ENCODE measurements at regions not wholly inside any gene's neighbourhood (a gene's known extent, or its start where the extent isn't known, plus 50 kb on each side); places are given as distances from the start of the nearest gene placed in this dataset.

- 84 to 95% (median 93%) methylated on average over 2 of the region's 2 CpGs for WGBS, 4 donors
These were observed 412.8 kb downstream of the PYDC2 start for GRCh38 chr3:191873736-191874135.

GRCh38 chr3:191882289-191882688 lies 421.3 kb downstream of the PYDC2 start:
- intact Hi-C loops (cut with DNase I) = no loop called here
- 62 to 68% (median 64%) methylated on average over 3 of the region's 3 CpGs for WGBS, 4 donors
- no peak overlapping the region for H3K27ac ChIP-seq
- no peak for DNase-seq
- H3K9me3 ChIP-seq (replicated peaks in 1 of 3) = no peaks in the 10 kb centered on the region
- H3K4me1 ChIP-seq (replicated peaks in 1 of 2) = no peaks in the 10 kb centered on the region
- no peaks in the 10 kb centered on the region for H3K27me3 ChIP-seq
- no peak overlapping the region for H3K4me3 ChIP-seq
- no peaks in the 10 kb centered on the region for H3K36me3 ChIP-seq (replicated peaks in 1 of 2)
- TF ChIP-seq CTCF (IDR thresholded peaks at IDR 0.05) = no peak
- TF ChIP-seq POLR2A (IDR thresholded peaks at IDR 0.05) = no peak

More at GRCh38 chr3:191873736-191874135, 412.8 kb downstream of the PYDC2 start:
- H3K27me3 ChIP-seq = no peaks in the 10 kb centered on the region
- intact Hi-C loops (cut with DNase I) = no loop called here
- TF ChIP-seq CTCF (IDR thresholded peaks at IDR 0.05) = no peak
- no peak for TF ChIP-seq POLR2A (IDR thresholded peaks at IDR 0.05)
- no peak overlapping the region for H3K27ac ChIP-seq
- H3K4me1 ChIP-seq (replicated peaks in 1 of 2) = no peaks in the 10 kb centered on the region
- no peaks in the 10 kb centered on the region for H3K36me3 ChIP-seq (replicated peaks in 1 of 2)
- H3K4me3 ChIP-seq = no peak overlapping the region
- H3K9me3 ChIP-seq (replicated peaks in 1 of 3) = no peaks in the 10 kb centered on the region
- no peak for DNase-seq

- Histone ChIP-seq H3K9me3 (replicated peaks in 1 of 3) (no peaks in the 10 kb centered on the region), H3K4me3 (no peak overlapping the region), H3K4me1 (replicated peaks in 1 of 2) (no peaks in the 10 kb centered on the region), H3K27me3 (no peaks in the 10 kb centered on the region), H3K36me3 (replicated peaks in 1 of 2) (no peaks in the 10 kb centered on the region), H3K27ac (no peak overlapping the region)
- no peak for DNase-seq
- TF ChIP-seq CTCF (IDR thresholded peaks at IDR 0.05) (no peak), POLR2A (IDR thresholded peaks at IDR 0.05) (no peak)
- intact Hi-C loops (cut with DNase I) = no loop called here
These were observed 423.2 kb downstream of the PYDC2 start for GRCh38 chr3:191884132-191884531.

GRCh38 chr3:191889106-191889505 lies 428.1 kb downstream of the PYDC2 start:
- no peak overlapping the region for H3K27ac ChIP-seq
- no peaks in the 10 kb centered on the region for H3K36me3 ChIP-seq (replicated peaks in 1 of 2)
- no peaks in the 10 kb centered on the region for H3K4me1 ChIP-seq (replicated peaks in 1 of 2)
- no peak for DNase-seq
- intact Hi-C loops (cut with DNase I) = no loop called here
- H3K4me3 ChIP-seq = no peak overlapping the region
- WGBS, 4 donors = 74 to 91% (median 84%) methylated on average over 5 of the region's 5 CpGs
- TF ChIP-seq POLR2A (IDR thresholded peaks at IDR 0.05) = no peak
- no peak for TF ChIP-seq CTCF (IDR thresholded peaks at IDR 0.05)
- no peaks in the 10 kb centered on the region for H3K27me3 ChIP-seq
- H3K9me3 ChIP-seq (replicated peaks in 1 of 3) = no peaks in the 10 kb centered on the region

All from adrenal gland (tissue), 9 donors.